Cardiac fibroblast (primary cell): ENCODE measurements at regions not wholly inside any gene's neighbourhood (a gene's known extent, or its start where the extent isn't known, plus 50 kb on each side); places are given as distances from the start of the nearest gene placed in this dataset.

Source experiments
- DNase-seq, 2 donors: peaks; one replicate each; pipeline versions ENCODE4 v3.0.0 to v3.0.0-alpha.2; 2010; ENCODE audit warnings: low read depth in 2 of 2
- H3K4me3 ChIP-seq, 2 donors: replicated peaks in 1 of 2; 1 replicate in 1 of 2; 2 replicates in 1 of 2; pipeline ENCODE4 v1.5.1; 2011; ENCODE audit warnings: low read depth in 2 of 2, low read length in 2 of 2, mild to moderate bottlenecking in 2 of 2, moderate library complexity in 1 of 2
- TF ChIP-seq, protein P1 (sequence below): IDR thresholded peaks from one replicate; pipeline ENCODE4 v1.5.1; 2011; ENCODE audit warnings: low read depth, mild to moderate bottlenecking, low read length, inconsistent platforms

GRCh38 chr14:97023871-97024270 lies 226.7 kb downstream of the VRK1 start:
- DNase-seq = no peak
- TF ChIP-seq, protein P1, sequence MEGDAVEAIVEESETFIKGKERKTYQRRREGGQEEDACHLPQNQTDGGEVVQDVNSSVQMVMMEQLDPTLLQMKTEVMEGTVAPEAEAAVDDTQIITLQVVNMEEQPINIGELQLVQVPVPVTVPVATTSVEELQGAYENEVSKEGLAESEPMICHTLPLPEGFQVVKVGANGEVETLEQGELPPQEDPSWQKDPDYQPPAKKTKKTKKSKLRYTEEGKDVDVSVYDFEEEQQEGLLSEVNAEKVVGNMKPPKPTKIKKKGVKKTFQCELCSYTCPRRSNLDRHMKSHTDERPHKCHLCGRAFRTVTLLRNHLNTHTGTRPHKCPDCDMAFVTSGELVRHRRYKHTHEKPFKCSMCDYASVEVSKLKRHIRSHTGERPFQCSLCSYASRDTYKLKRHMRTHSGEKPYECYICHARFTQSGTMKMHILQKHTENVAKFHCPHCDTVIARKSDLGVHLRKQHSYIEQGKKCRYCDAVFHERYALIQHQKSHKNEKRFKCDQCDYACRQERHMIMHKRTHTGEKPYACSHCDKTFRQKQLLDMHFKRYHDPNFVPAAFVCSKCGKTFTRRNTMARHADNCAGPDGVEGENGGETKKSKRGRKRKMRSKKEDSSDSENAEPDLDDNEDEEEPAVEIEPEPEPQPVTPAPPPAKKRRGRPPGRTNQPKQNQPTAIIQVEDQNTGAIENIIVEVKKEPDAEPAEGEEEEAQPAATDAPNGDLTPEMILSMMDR = no peak
- H3K4me3 ChIP-seq = no peak overlapping the region

- no peak for DNase-seq
- TF ChIP-seq, protein P1 = no peak
- no peak overlapping the region for H3K4me3 ChIP-seq
Measured at GRCh38 chr14:97024300-97024699, 227.1 kb downstream of the VRK1 start.

DNA sequence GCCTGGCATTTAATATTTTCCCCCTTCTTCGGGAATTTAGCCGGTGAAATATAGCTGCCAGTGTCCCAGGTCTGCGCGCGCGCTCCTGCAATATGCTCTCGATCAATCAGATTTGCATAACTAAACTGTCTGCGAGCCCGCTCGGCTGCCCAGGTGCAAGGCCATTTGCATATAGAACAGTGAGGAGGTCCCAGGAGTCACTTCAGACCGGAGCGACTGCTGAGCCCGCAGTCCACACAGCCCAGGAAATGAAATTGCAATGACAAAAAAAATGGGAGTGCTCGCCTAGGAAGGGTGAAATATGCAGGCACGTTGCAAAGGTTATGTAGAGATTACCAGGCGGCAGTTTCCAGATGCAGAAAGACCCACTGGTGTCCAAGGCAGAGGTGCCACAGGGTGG lies 228.5 kb downstream of the VRK1 start:
- H3K4me3 ChIP-seq = no peak overlapping the region
- no peak for DNase-seq
- TF ChIP-seq, protein P1 = no peak

DNA sequence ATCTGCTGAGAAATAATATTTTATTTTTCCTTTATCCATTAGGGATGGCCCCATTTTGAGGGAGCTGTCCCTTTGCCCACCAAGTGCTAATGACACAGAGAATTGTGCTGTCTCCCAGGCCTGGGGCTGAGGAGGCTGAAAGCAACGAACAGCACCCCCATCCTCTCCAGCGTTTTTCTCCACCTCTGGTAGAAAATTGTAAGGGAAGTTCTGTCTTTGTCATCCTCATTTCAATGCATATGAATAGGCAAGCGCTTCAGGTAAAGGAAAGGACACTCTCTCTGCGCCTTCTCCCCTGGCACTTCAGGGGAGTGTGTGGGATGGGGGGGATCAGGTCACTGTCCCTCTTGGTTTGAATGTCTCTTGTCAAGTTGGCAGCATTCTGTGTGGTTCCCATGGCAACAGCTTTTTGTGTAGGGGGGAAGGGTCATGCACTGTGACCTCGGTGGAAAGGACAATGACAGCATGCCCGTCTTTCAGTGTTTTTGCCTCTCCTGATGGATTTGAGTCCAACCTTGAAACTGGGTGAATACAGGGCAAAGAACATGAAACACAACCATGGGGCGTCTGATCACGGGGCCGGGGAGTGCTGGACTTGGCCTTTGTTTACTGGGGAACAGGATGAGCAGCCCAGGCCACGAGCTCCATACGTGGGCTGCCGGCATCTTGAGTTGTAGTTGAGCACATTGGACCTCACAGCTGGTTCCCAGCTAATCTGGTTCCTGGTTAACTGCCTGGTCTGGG lies 230.2 kb downstream of the VRK1 start:
- no peak for DNase-seq
- TF ChIP-seq, protein P1 = no peak
- H3K4me3 ChIP-seq = no peak overlapping the region

- TF ChIP-seq, protein P1 = no peak
- no peak overlapping the region for H3K4me3 ChIP-seq
- DNase-seq = no peak
Measured at GRCh38 chr14:97028382-97028781, 231.2 kb downstream of the VRK1 start.

GRCh38 chr14:97029800-97030199 lies 232.6 kb downstream of the VRK1 start:
- TF ChIP-seq, protein P1 = no peak
- DNase-seq = no peak
- no peak overlapping the region for H3K4me3 ChIP-seq

DNA sequence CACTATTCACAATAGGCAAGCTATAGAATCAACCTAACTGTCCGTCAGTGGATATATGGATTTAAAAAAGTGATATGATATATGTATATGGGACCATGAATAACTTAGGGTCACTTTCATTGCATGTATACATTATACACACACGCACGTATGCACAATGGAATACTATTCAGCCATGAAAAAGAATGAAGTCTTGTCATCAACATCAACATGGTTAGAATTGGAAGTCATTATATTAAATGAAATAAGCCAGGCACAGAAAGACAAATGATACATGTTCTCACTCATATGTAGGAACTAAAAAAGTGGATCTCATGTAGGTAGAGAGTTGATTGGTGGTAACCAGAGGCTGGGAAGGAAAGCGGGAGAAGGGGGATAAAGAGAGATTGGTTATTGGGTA lies 234.3 kb downstream of the VRK1 start:
- DNase-seq = no peak
- TF ChIP-seq, protein P1 = no peak
- H3K4me3 ChIP-seq = no peak overlapping the region
